Esophagus squamous epithelium (tissue), 4 donors: ENCODE measurements at regions not wholly inside any gene's neighbourhood (a gene's known extent, or its start where the extent isn't known, plus 50 kb on each side); places are given as distances from the start of the nearest gene placed in this dataset.

ENCODE experiments used
- CTCF ChIP-seq, 6 experiments: fragments of 450-650 bp in 4 of 6; fragments of 200-600 bp in 2 of 6; sonication (generic) in 2 of 6; IDR thresholded peaks; one replicate each; pipeline ENCODE4 v1.5.1; 2016 to 2019; ENCODE audit warnings: antibody characterized with exemption in 6 of 6, mild to moderate bottlenecking in 4 of 6, moderate library complexity in 4 of 6
- POLR2A ChIP-seq, 4 donors: fragments of 450-650 bp; IDR thresholded peaks; one replicate each; pipeline ENCODE4 v1.6.1; 2017; ENCODE audit warnings: antibody characterized with exemption in 4 of 4, mild to moderate bottlenecking in 4 of 4, moderate library complexity in 3 of 4

DNA sequence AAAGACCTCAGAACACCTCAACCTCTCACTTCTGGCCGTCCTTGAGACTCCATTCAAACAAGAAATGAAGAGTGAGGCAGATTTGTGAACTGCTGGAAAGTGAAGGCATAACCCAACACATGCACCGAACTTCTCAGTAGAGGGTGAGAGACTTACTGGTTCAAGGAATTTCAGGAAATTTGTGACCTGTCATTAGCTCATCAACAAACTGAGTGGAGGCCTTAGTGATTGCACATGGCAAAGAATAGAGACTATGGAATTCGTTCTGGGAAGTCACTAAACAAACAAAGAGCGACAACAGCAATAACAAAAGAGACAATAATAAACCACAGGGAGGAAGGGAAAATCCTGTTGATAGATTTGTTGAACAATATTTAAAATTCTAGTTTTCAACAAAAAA lies 125.0 kb upstream of the AKR1E2 start:
- TF ChIP-seq CTCF (IDR thresholded peaks at IDR 0.05) (no peak), POLR2A (IDR thresholded peaks at IDR 0.05) (no peak)
